Posterior vena cava (tissue), 2 donors: ENCODE measurements at regions not wholly inside any gene's neighbourhood (a gene's known extent, or its start where the extent isn't known, plus 50 kb on each side); places are given as distances from the start of the nearest gene placed in this dataset.

Source experiments
- DNase-seq: peaks from one replicate; pipeline ENCODE4 v3.0.0-alpha.2; 2020; ENCODE audit warnings: low spot score
- intact Hi-C, 2 donors: fragments of 100-400 bp; cut with DNase I; formaldehyde crosslinking; loops; one replicate each; pipeline versions ENCODE4 v1.14.1 to v1.14.2; 2022 to 2023
- donor health status: DM: yes; HTN: yes; CAD: no.
- donor health status: DM: yes; HTN: yes; CAD: no.

DNA sequence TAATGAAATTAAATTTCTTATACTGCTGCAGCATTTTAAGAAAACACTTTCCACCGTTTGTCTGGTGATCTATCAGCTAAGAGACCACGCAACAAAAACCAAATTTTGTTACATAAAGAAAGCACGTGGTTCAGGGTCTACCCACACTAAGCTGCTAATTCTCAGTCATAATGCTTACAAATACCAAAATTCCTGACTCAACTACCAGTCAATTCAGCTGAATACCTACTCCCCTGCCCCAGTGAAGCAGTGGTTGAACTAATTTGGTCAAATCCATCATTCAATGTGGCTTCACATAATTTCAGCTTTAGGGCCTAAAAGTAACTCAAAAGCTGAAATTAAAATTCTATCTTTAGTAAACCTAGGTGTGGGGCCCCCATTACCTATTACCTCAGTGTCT is 468.6 kb upstream of the ARID1B start:
- no peak for DNase-seq
- intact Hi-C loops, result no loop called here

DNA sequence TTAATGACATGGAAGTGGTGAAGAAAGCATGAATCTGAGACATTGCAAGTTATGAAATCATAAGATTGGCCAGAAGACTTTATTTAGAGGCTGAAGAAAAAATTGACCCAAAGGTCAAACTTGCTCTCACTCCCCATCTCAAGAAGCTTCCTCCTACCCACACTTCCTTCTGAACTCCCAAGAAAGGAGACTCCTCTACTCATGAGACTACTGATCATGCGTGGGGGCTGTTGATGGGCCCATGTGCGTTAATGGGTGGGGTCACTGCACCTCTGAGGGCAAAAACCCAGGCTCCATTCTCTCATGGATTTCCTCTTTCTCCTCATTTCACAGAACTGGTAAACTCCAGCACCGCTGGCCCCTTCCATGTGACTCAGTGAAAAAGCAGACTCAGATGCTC is 470.6 kb upstream of the ARID1B start:
- no peak for DNase-seq
- intact Hi-C loops, result no loop called here

DNA sequence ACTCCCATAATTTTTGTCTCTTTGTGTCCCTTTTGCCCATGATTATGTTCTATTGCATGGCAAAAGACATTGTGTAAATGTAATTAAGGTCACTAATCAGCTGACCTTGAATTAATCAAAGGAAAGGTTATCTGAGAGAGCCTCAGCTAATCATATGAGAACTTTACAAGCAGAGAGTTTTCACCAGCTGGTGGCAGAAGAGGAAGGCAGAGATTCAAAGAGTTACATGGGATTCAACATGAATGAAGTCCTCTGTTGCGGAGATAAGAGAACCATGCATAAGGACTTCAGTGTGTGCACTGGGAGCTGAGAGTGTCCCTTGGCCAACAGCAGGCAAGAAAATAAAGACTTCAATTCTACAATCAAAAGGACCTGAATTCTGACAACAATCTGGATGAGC is 494.1 kb upstream of the ARID1B start:
- intact Hi-C loops, result no loop called here
- no peak for DNase-seq

DNA sequence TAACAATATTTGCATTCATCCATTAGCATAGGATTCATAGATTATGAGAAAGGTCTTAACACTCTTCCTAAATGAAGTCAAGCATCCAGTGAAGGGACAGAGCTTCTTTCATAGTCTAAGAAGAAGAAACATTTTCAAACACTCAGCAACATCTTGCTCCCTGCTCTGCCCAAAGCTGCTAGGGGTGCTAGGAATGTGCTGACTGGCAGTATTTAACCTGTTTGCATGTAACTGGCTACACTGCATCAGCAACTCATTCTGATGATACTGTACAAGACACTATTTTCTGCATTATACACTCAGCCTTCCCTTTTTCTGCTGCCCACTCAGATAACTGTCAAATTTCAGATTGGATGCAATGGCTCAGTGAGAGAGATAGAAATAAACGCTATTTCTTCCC is 495.1 kb upstream of the ARID1B start:
- DNase-seq, result no peak
- intact Hi-C loops, result no loop called here

DNA sequence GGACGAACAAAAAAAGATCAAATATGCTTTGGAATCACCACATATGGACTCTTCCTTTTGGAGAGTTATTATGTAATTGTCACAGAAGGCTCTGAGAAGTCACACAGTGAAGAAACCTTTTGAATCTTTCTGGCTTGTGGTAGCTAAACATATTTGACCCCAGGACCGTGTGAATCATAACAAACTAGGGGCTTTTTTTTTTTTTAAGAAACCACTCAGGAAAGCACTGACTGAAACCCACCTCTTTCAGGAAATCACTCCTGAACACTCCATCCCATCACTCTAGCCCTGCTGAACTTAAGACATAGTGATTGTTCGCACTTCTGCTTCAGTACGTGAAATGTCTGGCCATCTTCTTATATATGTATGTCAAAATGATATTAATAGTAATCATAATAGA is 495.9 kb upstream of the ARID1B start:
- intact Hi-C loops, result no loop called here
- no peak for DNase-seq

DNA sequence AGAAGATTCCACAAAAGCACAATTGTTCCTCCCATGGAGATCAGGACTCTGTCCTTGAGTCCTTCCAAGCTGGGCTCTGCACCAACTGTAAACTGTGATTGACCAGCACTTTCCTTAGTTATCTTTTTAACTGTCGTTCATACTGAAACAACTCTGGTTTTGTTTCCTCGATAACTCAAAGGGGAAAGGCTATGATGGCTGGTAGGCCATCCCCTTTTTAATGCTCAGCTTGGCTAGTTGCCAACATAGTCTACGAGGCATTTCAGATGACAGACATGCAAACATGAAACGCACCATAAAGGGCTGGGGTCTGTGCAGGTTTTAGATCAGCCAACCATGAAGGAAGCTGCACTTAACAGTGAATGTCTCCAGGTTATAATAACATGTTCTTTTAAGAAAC is 497.1 kb upstream of the ARID1B start:
- no peak for DNase-seq
- intact Hi-C loops, result no loop called here

DNA sequence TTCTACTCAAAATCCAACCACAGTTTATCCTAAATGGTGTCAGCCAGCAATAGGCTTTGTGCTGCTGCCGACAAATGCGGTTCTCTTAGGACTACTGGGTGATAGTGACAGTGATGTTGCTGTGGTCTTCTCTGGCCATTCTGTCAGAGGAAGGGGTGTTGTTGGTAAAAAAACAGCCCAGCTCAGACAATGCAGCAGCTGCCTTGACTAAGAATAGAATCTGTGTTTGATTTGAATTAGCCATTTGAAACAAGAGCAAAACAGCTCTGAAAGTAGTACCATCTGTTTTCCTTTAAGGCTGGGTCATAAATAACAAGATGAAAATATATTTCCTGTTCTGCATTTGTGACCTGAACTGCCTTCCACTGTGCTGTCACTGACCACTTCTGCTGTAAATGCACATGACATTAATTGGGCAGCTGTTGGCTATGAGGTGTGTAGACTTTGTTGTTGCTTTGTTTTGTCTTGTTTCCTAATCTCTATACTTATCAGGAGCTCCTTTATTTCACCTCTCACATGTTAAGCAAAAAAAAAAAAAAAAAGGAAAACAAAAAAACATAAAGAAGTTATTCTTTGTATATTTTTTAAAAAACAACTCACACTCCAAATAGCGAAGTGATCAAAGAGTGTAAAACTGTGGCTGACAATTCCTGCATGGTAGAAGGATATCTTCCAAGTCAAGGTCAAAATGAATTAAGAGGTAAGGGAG is 497.8 kb upstream of the ARID1B start:
- intact Hi-C loops, result no loop called here
- no peak for DNase-seq

DNA sequence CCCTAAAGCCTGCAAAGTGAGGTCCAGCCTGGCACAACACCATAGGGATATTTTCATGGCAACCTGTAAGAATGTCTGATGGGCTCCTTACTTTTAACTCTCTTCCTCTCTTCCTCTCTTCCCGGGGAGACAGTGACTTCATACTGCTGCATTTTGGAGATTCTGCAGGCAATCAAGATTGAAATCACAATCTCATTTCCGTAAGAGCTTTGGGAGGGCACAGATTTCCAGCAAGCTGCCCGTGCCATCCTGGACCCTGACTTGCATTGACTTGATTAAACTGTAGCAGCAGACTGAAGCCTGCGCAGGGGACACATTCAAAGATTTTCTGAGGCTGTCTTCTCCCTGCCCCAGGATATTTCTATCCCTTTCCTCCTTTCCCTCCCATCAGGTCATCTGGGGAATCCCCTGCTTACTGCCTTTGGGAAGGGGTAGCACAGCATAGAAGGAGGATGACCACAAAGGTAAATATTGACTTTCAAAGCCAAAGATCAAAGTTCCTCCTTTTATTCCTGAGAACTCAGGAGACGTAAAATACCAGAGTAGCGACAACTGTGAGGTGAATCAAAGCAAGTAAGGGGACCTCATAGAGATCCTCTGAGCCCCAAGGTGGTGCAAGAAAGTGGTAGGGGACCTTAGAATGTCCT is 504.0 kb upstream of the ARID1B start:
- intact Hi-C loops, result no loop called here
- DNase-seq, result no peak

DNA sequence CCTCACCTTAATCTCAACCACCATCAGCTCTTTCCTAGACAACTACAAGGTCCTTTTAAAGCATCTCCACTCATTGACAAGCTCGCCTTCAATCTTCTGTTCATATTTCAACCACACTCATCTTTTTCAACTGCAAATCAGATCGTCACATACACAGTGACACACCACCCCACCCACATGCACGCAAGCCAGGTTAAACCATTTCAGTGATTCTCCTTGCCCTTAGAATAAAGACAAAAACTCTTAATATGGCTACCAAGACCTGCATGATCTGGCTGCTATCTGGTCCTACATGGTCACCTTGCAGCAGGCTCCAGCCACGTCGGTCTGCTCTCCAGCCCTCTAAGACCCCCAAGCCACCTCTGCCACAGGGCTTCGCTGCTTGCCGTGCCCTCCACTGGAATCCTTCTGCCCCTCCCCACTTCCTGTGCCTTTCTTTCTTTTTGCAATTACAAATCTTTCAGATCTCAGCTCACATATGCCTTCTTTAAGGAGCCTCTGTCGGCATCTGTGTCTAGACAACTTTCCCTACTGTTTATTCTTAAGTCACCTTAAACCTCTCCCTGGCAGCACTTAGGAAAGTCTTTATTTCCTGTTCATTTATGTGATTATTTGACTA is 507.3 kb upstream of the ARID1B start:
- intact Hi-C loops, result no loop called here
- DNase-seq, result no peak

DNA sequence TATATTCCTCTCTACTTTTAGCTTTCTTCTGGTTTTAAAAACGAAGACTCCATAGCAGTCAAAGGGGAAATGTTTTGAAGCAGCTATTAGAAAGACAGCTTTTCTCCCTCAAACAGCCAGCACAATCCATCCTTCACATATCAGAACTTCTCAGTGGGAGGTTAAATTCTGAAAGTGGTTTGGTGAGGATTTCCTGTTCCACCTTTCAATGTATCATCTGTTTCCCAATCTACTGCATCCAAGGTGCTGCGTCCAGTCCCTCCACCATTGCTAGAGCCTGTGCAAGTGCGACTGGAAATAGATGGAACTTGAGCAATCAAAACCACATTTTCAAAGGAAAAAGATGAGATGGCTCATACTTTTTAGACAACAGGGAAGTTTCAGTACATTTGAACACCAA is 508.3 kb upstream of the ARID1B start:
- intact Hi-C loops, result no loop called here
- DNase-seq, result no peak

DNA sequence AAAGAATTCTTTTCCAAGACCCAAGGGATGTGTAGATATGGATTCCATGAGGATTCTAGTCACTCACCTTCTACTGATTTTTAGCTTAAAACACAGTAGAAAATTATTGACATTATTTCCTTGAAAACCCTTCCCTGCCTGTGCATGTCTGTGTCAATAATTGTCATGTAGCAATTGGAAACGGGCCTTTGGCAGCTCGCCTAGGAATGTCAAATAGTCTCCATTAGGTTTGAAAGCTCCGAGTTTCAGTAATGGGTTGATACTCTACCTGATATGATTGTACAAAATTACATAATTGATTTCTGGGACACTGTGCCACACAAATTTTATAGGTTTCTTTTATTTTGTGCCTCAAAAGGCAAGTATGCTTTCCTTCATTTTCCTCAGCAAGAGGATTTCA is 515.2 kb upstream of the ARID1B start:
- no peak for DNase-seq
- intact Hi-C loops, result no loop called here

DNA sequence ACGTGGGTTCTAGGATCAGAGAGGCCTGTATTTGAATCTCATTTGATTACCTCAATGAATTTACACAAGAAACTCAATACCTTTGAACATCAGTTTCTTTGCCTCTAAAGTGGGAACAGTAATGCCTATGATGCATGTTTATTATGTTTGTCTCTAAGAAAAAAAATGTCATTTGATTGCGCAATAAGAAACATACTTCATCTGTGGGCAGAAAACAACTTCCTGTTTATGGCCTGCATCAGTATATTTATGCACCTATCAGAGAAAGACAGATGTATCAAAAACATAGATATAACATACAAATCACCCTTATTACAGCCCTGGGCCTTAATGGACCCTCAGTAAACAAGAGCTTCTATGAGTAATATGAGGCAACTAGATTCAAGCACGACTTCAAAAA is 516.4 kb upstream of the ARID1B start:
- intact Hi-C loops, result no loop called here
- no peak for DNase-seq

DNA sequence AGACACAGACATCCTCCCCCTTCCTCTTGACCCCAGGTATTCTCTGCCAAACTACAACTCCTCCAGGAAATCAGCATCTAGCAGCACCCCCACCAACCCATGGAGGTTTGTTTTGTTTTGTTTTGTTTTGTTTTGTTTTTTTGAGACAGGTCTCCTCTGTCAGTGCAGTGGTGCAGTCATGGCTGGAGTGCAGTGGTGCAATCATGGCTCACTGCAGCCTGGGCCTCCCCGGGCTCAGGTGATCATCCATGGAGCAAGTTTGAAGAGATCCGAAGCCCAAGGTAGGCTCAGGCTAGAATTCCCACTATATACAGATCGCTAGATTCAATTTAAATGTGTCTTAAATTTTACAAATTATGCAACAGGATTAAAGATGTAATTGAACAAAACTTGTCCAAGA is 518.2 kb upstream of the ARID1B start:
- intact Hi-C loops, result no loop called here
- no peak for DNase-seq

DNA sequence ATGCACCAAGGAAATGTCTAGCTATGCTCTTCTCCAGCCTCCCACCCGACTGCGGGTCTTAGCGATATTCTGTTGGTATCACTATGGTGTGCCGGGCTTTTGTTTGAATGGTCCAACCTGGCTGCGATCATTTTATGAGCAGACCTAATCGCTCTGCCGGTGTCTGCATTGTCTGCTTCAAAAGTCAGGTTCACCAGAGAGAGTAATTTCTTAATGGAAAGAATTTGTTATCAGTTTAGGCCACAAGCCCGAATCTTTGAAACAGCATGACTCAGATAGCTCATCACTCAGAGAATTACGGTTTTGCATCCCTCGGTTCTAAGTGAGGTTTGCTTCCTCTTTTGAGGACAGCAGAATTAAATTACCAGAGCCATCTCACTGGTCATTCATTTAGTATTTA is 521.0 kb upstream of the ARID1B start:
- intact Hi-C loops, result no loop called here
- no peak for DNase-seq

DNA sequence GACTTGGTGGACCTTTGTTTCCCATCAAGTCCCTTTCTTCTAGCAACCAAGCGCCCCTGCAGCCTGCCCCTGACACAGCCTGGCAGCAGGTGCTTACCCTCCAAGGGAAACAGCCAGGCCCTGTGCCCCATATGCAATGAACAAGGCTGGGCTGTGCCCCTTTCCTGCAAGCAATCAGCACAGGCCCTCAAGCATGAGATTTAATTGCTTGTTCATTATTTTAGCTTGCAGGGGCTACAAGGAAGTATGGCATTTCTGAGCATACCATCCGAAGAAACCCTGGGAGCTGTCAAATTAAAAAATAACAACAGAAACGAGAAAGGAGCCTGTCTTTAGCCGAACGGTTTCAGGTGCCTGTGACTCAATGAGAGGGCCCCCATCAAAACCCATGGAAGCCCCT is 522.9 kb upstream of the ARID1B start:
- intact Hi-C loops, result no loop called here

DNA sequence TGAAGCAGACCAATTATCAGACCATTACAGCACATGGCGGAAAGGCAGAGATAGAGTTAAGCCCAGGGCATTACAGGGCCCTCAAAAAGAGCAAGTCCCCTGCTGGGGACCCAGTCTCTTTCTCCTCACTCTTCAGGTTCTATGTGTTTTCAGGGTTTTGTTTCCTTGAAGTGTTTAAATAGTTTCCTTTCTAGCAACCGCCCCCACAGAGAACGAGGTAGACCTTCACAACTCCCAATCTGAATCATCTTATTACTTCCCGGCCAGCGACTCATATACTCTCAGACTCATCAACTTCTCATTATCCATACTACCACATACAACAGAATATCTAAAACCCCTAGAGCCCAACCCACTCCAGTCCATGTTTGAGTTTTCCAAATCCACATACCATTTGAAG is 526.6 kb upstream of the ARID1B start:
- intact Hi-C loops, result no loop called here
- no peak for DNase-seq

More for the DNA sequence above, 522.9 kb upstream of the ARID1B start:
- no peak for DNase-seq

DNA sequence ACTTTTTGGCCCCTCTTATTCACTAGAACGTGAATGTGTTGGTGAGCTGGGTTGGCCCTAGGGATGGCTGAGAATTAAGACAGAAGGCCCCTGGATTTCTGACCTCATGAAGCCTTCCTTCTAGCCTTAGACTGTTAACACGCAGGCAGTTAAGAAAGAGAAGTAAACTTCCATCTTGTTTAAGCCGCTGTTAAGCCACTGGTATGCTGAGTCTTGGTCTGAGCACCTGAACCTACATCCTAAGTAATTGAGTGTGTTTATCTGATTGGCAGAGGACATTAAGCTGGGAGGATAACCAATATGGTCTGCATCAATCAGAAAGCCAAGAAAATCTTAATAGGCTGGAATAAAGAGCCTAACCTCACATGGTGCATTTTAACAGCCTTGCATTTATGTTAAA is 535.0 kb upstream of the ARID1B start:
- DNase-seq, result no peak
- intact Hi-C loops, result no loop called here

DNA sequence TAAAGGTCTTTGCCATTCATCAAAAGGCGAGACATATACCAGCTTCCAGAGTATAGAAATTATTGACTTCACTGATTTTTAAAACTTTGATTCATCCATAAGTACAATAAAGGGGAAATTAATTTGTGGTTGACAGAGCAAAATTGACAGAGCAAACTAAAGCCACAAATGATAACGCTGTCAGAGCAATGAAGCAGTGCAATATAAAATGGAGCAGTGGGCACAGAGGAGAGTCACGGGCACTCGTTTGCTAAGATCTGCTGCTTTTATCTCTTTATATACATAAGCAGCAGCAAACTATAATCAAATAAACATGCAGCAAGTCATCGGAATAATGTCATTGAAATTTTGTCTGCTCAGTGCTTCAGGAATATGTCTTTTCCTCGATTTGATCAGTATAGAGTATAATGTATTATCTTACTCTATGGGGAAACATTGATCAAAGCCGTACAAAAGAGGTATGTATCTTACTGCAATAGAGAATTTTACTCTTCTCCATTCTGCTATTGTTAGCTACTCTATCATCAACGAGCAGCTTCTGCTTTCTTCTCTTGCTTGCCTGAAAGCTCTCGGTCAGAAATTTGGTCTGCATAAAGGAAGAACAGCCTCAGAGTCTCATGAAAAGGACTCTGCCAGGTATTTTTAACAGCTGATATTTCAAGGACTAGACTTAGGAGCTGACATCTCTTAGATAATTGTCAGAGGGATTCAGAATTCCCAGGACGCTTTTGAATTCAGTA is 546.0 kb upstream of the ARID1B start:
- DNase-seq, result no peak
- intact Hi-C loops, result no loop called here

DNA sequence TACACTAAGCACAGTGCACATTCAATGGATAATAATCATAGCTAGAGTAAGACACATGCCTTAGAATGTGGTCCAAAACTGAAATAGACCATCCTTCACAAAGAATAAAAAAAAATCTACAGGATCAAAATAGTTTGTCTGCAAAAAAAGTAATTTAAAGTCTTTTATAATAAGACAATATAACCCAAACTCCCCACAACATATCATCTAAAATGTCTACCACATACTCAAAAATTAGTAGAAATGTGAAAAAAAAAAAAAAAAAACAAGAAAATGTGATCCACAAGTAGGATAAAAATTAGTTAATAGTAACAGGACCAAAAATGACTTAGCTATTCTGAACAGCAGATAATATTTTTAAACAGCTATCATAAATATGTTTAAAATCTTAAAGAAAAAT is 557.2 kb upstream of the ARID1B start:
- intact Hi-C loops, result no loop called here
- DNase-seq, result no peak

DNA sequence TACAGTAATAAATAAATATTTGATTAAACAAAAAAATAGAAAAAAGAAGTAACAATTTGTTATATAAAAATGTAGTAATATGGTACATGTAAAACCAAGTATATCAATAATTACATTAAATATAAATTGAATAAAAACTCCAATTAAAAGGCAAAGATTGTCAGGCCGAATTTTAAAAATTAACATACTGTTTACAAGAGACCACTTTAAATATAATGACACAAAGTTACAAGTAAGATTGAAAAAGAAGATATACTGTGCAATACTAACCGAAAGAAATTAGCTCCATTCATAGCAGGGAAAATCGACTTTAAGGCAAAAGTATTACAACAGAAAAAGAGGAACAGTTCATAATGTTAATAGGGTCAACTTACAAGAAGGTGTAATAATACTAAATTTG is 571.5 kb upstream of the ARID1B start:
- intact Hi-C loops, result no loop called here
- no peak for DNase-seq

DNA sequence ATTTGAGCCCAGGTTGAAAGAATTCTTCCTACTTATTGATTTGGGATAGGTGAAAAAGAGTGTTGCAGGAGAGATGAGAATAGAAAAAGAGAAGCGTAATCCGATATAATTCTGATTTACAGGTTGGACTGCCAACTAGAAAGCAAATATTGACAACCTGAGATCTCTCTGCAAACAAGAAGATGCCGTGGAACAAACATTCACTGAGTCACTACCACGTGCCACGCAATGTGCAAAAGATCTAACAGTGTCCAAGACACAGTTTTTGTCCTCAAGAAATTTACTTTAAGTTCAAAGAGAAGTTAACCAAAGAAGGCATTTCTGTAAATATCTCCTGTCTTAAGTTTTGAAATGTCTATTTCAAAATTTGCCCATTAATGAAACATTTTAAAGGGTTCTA is 578.0 kb upstream of the ARID1B start:
- no peak for DNase-seq
- intact Hi-C loops, result no loop called here
